T1000 (cell line): ENCODE measurements at regions not wholly inside any gene's neighbourhood (a gene's known extent, or its start where the extent isn't known, plus 50 kb on each side); places are given as distances from the start of the nearest gene placed in this dataset.
"Not testable (repeated sequence)": the region's sequence is repeated elsewhere in the genome, so short reads cannot be mapped to it uniquely, and the experiment has no call there.

ENCODE experiments used
- DNase-seq: peaks from one replicate; lab custom pipeline; 2025; ENCODE audit warnings: mixed read lengths; lab: John Stamatoyannopoulos, UW

GRCh38 chr12:61267474-61267873, 992.7 kb upstream of the USP15 start:
- DNase-seq: no peak

- DNase-seq: no peak
Observed at GRCh38 chr12:61272441-61272840, 987.8 kb upstream of the USP15 start.

- no peak for DNase-seq
Observed at GRCh38 chr12:61282790-61283575, 977.2 kb upstream of the USP15 start.

GRCh38 chr12:61290473-61290872, 969.7 kb upstream of the USP15 start:
- no peak for DNase-seq

GRCh38 chr12:61291647-61292046, 968.6 kb upstream of the USP15 start:
- no peak for DNase-seq

GRCh38 chr12:61294011-61294410, 966.2 kb upstream of the USP15 start:
- not testable (repeated sequence) for DNase-seq

- no peak for DNase-seq
Observed at GRCh38 chr12:61301817-61302216, 958.4 kb upstream of the USP15 start.

GRCh38 chr12:61302282-61302681, 957.9 kb upstream of the USP15 start:
- no peak for DNase-seq

- no peak for DNase-seq
Observed at GRCh38 chr12:61308220-61308619, 952.0 kb upstream of the USP15 start.

- no peak for DNase-seq
Observed at GRCh38 chr12:61311413-61311812, 948.8 kb upstream of the USP15 start.

- DNase-seq: no peak
Observed at GRCh38 chr12:61348871-61349270, 911.3 kb upstream of the USP15 start.

- no peak for DNase-seq
Observed at GRCh38 chr12:61355105-61355504, 905.1 kb upstream of the USP15 start.

- no peak for DNase-seq
Observed at GRCh38 chr12:61356485-61356884, 903.7 kb upstream of the USP15 start.

- DNase-seq: no peak
Observed at GRCh38 chr12:61357496-61357895, 902.7 kb upstream of the USP15 start.

- DNase-seq: no peak
Observed at GRCh38 chr12:61362037-61362436, 898.2 kb upstream of the USP15 start.

GRCh38 chr12:61365001-61365400, 895.2 kb upstream of the USP15 start:
- no peak for DNase-seq

GRCh38 chr12:61367281-61367785, 892.9 kb upstream of the USP15 start:
- DNase-seq: no peak

GRCh38 chr12:61369241-61369910, 890.8 kb upstream of the USP15 start:
- DNase-seq: no peak

GRCh38 chr12:61384511-61384910, 875.7 kb upstream of the USP15 start:
- no peak for DNase-seq

GRCh38 chr12:61385771-61386170, 874.4 kb upstream of the USP15 start:
- DNase-seq: no peak

GRCh38 chr12:61397668-61398067, 862.5 kb upstream of the USP15 start:
- no peak for DNase-seq

GRCh38 chr12:61412201-61412600, 848.0 kb upstream of the USP15 start:
- DNase-seq: no peak

- no peak for DNase-seq
Observed at GRCh38 chr12:61414470-61414869, 845.7 kb upstream of the USP15 start.
